HG03469 (cell line): ENCODE measurements at regions not wholly inside any gene's neighbourhood (a gene's known extent, or its start where the extent isn't known, plus 50 kb on each side); places are given as distances from the start of the nearest gene placed in this dataset.

Source experiments
- ATAC-seq: cut with Tn5 transposase; IDR thresholded peaks from one replicate; pipeline ENCODE4 v1.9.1; 2021; ENCODE audit warnings: mild to moderate bottlenecking, moderate library complexity, moderate number of reproducible peaks; ENCODE audit not compliant: unreplicated experiment

DNA sequence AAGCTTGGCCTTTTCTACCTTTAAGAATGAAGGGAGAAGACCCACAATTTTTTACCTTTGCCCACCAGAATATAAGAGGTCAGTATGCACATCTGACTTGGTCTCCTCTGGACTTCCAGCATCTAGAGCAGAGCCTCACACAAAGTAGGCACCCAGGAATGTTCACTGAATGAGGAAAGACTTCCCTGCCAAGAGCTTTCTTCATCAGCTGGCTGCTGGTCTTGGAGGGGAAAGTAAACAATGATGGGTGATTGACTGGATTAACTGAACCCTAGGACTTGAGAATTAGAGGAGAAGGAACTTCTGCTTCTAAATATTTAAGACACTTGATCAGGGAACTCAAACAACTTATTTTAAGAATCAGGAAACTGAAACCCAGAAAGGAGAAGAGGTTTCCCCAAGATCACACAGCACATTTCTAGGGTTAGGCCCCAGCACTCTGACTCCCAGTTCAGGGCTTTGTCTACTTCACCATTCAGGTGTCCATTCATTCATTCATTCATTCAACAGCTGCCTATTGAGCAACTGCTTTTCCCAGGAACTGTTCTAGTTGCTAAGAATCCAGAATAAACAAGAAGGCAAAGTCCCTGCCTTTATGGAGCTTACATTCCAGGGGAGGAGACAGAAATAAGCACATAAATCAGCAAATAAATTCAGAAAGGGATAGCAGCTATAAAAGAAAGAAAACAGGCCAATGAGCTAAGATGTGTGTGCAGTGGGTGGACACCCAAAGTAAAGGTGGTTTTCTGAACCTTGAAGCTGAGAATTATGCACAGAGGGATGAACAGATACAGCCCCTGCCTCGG lies 216.9 kb upstream of the LRFN2 start:
- no peak for ATAC-seq

DNA sequence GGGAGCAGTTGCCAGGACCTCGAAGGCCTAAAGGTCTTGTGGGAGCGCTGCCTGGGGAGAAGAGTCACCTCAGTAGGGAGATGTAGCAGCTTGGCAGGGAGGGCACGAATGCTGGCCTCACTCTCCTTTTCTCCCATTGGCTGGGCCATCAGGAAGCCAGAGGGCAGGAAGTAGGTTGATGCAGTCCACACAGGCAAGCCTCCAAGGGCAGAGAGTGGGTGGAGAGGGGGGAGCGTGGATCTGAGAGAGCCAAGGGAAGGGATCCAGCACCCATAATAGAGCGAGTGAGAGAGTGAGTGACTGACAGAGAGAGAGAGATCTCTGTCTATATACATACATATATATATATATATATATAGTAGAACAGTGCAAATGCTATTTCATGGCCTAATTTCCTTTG lies 215.3 kb upstream of the LRFN2 start:
- ATAC-seq, result no peak

DNA sequence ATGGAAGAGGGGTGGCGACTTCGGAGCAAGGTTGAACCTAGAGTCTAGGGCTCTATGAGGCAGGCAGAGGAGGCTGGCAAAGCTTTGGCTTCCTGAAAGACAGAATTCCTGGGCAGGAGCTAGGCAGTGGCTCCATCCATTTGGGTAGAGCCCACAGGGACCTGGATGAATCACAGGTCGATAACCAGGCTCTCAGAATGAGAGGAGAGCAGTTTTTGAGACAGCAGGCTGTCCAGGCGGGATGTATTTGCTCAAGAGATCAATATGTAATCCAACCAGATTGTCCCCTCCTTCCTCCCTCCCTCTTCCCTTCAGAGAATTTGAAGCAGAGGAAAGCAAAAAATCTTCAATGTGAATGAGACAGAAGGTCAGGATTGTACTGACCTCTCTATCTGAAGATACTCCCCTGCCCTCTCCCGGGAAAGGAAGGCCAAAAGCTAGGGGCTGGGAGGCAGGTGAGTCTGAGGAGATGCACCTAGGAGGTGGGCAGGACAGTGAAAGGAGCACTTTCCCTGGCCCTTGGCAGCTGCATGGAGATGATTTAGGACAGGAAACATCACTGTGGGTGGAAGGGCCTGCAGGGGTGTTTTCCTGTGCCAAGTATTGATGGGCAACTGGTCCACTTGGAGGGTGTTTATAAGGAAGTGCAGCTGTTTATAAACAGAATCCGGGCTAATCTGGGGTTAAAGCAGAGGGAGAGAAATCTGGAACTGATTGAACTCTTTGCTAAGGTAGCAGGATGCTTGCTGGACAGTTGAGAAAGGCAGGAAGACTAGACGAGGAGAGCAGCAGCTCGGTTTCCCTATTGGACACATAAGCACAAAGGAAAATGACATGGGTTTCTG lies 212.4 kb upstream of the LRFN2 start:
- ATAC-seq, result no peak

DNA sequence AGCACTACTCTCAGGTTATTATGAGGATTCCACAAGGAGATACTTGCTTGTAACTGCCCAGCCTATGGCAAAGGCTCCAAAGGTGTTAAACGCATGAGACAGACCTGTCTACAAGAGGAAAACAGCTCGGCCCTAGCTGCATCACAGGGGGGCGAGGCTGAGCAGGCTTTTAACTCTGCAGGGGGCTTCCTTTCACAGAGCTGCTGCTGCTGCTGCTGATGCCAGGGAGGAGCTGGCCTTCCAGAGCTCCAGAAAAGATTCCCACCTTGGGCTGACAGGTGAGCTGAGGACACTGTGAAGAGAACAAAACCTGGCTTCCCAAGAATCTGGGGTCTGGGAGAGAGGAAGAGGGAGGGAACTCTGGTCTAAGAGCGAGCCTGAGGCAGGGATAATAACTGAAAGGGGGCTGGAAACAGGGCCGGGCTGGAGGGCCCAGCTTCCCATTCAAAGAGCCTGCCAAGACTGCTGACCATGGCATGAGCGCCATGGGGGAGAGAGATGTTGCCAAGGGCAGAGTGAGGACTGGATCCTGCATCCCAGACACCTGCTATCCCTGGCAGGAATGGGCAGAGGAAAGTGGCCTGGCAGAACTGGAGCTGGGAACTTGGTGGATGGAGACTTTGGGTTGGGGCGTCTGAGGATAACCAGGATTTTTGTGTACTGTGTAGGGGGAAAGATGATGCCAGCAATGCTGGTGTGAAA lies 211.1 kb upstream of the LRFN2 start:
- ATAC-seq, result no peak

DNA sequence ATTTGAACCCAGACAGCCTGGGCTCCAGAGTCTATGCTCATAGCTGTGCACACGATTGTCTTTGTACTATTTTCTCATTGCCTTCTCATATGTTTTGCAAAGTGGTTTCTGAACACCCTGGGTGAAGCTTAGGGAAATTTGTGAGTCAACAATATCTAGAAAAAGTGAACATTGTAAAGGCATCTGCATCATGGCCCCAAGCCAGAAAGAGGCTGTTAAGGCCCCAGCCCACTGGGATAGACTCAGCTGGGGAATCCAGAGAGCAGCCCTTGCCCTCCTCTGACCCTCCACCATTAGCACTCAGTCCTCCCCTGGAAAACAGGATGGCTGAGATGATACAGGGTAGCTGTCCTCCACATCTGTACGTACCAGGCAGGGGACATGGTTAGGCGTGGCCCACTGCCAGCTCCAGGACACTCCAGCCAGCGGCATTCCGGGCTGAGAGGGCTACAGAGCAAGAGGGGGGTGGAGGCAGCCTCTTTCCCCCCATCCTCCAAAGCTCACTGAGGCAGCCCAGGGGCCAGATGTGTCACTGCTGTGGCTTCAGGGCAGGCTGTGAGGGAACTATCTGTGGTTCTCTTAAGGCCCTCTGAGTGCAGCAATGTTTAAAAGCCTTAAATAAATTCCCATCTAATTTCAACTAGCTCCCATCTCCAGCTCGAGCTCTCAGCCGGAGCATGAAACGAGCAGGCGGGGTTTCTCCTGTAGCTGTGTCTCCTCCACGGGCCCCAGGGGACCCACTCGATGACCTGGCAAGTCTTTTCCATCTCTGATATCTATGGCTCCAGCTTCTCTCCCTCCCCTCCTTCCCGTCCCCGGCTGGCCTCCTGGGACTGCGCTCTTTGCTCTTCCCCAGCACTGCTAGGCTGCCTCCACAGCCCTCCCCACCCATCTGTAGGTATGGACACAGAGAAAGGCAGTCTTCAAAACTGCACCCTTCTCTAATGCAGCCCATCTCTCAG lies 209.4 kb upstream of the LRFN2 start:
- ATAC-seq, result no peak

DNA sequence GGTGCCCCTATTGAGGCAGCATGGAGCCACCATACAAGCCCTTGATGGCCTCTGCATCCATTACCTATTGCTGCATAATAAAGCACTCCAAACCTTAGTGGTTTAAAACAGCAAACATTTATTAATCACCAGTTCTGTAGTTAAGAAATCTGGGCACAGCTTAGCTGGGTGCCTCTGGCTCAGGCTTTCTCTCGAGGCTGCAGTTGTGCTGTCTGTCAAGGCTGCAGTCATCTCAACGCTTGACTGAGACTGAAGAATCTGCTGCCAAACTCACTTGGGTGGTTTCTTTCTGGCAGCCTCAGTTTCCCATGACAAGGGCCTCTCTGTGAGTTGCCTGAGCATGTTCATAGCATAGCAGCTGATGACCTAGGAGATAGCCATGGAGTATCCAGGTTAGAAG lies 207.4 kb upstream of the LRFN2 start:
- ATAC-seq, result no peak

DNA sequence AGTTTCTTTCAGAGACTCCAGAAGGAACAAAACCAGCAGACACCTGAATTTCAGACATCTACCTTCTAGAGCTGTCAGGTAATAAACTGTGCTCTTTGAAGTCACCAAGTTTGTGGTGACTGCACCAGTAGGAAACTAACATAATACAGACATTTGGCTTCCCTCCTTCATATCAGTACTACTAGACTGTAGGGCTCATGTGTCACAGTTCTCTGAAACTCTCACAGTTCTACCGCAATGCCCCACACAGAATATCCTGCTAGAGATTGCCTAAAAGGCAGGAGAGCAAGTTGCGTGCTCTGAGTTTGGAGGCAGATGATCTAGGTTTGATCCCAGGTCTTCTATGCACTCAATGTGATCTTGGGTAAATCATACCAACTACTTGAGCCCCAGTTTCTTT lies 205.0 kb upstream of the LRFN2 start:
- ATAC-seq, result no peak

DNA sequence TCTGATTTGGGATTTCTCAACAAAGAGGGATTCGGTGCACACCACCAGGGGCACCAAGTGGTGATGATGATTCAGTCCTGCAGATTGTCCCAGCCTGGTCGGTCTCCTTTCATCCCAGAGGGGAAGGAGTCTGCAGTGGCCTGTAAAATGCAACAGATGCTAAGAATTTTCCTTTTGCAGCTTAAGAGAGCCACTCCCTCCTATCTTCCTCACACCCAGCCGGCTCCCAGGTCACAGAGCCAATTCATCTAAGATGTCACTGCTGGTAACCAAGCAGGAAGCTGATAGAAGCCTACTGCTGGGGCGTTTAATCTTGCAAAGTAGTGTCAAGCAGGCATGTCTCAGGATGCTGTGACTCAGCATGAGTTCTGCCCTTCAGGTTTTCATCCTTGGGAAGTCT lies 203.8 kb upstream of the LRFN2 start:
- no peak for ATAC-seq

DNA sequence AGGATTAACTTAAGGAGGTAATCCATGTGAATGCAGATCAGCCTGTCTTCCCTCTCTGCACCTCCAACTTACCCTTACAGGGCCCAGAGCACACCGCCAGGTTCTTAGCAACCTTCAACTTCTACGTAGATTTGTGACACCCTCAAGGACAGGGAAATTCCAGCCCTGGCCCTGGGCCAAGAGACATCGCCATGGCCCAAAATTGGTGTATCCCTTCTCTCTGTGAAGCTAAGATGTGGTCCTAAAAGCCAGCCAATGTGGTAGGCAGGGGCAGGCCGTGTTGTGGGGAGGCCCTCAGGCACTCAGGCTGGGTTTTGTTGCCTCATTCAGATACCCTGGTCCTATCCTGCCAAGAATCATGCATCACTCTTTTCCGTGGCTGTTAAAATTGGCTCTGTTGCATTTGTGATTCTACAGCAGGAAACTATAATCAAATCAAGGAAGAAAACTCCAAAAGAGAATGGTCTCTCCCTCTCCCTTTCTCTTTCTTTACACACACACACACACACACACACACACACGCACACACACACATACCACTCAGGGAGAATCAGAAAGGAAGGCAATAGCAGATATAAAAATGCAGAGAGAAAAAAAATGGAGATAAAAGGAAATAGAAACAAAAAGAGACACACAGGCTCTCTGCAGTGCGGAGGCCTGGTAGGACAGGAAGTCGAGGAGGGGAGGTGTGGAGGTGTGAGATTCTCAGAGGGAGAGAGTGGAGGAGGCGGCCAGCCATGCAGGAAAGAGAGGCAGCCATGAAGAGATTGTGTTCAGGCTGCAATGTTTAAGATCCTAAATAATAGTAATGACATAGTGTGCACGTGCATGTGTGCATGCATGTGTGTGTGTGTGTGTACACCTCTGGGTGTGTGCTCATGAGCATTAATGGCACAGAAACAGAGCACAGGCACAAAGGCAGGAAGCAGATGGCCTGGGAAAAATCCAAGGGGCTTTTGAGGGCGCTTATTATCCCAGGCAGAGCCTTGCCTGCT lies 201.8 kb upstream of the LRFN2 start:
- ATAC-seq, result no peak

DNA sequence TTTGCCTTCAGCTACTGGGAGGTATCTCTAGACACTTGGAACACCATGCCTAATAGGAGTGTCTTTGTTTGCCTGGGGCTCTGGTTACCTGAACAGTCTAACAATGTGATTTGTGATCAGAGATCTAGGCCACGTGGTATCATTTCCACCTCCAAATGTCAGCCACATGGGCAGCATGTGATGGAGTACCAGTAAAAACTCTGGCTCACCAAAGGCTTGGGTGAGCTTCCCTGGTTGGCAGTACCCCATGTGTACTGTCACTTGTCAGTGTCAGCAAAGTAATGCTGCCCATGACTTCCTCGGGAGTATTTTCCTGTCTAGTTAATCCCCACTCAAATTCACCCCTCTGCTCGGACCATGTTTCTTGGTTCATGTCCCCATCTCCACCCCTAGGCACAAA lies 195.2 kb upstream of the LRFN2 start:
- no peak for ATAC-seq

DNA sequence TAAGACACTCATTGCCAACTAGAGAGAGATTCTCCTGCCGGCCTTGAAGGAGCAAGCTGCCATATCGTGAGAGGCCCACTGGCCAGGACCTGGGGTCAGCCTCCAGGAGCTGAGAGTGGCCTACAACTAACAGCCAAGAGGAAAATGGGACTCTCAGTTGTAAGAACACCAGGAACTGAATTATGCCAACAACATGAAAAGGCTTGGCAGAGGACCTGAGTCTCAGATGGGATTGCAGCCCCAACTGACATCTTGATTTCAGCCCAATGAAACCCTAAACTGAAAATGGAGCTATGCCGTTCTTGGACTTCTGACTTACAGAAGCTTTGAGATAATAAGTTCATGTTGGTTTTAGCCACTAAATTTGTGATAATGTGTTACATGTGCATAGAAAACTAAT lies 193.5 kb upstream of the LRFN2 start:
- ATAC-seq, result no peak

DNA sequence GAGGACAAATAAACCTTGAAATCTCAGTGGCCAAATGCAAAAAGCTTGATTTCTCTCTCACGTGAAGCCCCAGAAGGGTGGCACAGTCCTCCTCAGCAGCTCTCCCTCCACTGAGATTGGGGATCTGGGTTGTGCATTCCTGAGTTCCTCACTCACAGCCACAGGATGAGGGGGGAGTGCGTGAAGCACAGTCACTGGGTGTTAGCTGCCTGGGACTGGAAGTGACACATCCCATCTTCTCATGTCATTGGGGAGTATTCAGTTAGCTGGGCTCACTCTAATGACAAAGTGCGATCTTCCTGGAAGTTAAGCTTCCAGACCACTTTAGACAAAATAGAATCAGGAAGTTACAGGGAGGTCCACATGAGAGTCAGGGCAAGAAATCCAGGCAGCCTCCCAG lies 192.2 kb upstream of the LRFN2 start:
- ATAC-seq, result no peak

DNA sequence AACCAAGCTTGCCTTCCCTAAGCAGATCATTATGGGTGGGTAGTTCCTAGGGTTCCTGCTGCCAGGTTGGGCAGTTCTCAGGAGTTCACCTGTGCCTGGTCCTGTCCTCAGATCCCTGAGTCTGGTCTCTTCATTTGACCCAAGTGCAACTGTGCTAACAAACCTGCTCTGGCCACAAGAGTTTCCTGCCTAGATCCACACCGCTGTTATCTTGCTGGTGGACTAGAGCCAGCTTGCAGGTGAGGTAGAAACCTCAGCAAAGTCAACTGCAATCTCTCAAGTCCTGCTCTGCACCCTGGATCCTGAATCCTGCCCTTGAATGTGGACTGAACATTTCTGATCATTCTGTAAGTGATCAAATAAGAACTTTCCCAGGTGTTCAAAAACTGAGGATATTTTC lies 191.8 kb upstream of the LRFN2 start:
- ATAC-seq, result no peak

DNA sequence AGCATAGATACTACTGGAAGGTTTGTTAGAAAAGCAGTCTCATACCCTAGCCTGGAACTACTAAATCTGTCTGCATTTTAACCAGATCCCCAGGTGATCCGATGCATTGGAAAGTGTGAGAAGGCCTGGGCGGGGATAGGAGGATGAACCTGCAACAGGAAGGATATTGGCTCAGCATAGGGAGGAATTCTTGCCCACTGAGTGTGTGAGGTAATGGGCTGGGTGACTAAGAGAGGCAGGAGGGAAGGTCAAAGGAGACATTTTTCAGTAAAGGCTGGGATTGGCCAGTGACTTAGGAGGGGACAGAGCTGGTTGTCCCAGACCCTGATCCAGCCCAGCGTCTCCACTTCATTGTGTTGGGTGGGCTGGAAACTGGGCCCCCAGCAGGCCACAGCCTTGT lies 191.0 kb upstream of the LRFN2 start:
- no peak for ATAC-seq

DNA sequence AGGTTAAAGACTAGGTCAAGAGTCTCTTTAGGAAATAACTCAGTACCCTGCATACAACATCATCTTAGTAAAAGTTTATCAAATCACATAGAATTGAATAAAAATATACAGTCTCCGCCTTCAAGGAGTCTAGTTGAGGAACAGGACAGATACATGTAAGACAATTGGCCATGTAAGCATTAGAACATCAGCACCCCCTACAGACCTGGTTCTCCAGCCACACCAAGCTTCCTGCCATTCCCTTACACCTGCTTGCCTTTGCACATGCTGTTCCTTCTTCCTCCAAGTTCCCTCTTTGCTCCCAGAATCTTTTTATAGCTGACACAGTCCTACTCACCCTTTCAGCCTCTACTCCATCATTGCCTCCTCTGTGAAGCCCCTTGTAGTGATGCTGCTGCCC lies 187.8 kb upstream of the LRFN2 start:
- no peak for ATAC-seq

DNA sequence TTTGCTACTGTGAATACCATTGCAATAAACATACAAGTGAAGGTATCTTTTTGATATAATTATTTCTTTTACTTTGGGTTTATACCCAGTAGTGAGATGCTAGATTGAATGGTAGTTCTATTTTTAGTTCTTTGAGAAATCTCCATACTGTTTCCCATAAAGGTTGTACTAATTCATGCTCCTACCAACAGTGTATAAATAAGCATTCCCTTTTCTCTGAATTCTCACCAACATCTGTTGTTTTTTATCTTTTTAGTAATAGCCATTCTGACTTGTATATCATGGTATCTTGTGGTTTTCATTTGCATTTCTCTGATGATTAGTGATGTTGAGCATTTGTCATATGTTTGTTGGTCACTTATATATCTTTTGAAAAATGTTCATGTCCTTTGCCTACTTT lies 183.6 kb upstream of the LRFN2 start:
- no peak for ATAC-seq

DNA sequence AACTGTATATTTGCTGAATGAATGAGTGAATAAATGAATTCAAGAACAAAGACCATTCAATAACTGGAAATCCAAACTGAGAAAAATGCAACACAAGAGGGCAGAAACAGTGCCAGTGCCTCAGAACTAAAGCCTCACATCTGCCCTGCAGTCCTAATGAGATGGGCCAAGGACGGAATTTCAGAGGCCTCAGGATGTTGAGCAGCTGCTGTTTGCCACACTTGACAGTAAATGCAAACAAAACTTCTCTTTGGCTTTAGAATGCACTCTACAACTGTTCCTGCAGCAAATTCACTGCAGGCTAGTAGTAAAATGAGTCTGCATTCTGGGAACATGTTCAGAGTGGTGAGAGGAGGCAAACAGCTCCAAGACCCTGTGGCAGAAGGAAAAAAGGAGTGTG lies 177.6 kb upstream of the LRFN2 start:
- ATAC-seq, result no peak

DNA sequence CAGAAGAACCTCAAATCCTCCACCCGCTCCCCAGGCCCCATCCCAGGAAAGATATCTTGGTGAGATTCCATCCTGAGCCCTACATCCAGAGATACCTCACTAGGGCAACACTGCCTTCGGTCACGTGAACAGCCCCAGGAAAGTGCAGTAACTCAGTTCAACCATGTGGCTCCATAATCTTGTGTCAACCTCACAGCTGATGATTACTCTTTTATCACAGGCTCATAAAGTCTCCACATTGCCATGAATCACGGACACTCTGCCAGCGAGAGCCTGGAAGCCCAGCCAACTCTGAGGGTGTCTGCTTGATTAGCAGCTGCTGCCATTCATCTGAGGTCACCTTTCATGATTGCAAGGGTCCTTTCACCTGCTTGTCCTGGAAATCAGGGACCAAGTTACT lies 175.8 kb upstream of the LRFN2 start:
- no peak for ATAC-seq

DNA sequence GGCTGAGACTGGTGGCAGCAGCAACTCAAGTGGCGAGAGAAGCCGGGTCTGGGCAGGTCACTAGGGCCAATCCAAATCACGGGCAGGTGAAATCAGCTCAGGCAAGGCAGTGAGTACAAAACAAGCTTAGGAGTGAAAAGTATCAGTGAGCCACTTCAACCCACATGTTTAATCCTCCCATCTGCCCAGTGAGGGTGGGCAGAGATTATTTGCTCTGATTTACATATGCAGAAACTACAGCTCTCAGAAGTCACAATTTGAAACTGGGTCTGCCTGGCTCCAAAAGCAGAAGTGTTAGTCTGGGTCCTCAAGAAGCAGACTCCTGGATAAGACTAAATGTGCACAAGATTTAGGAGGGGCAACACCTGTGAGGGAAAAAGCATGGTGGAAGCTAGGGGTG lies 173.7 kb upstream of the LRFN2 start:
- no peak for ATAC-seq
